Ovary (tissue), 7 donors: ENCODE measurements at regions not wholly inside any gene's neighbourhood (a gene's known extent, or its start where the extent isn't known, plus 50 kb on each side); places are given as distances from the start of the nearest gene placed in this dataset.

Experiments used
- DNase-seq, 5 donors: peaks; one replicate each; pipeline ENCODE4 v3.0.0-alpha.2; 2019 to 2020
- H3K27ac ChIP-seq, 2 donors: fragments of 200-600 bp; one replicate each; pipeline versions ENCODE4 v1.5.1 to v1.8.0; 2019 to 2022
- H3K27me3 ChIP-seq: fragments of 200-600 bp; one replicate; pipeline ENCODE4 v1.8.0; 2022
- H3K36me3 ChIP-seq: fragments of 200-600 bp; sonication (generic); one replicate; pipeline ENCODE4 v1.5.1; 2019
- H3K4me1 ChIP-seq: one replicate; pipeline ENCODE4 v1.8.1; 2013; ENCODE audit warnings: mild to moderate bottlenecking, moderate library complexity; ENCODE audit not compliant: insufficient read depth
- H3K4me3 ChIP-seq: fragments of 200-600 bp; sonication (generic); one replicate; pipeline ENCODE4 v1.5.1; 2017
- H3K9me3 ChIP-seq, 2 donors: fragments of 200-600 bp in 1 of 2; sonication (generic) in 1 of 2; one replicate each; pipeline versions ENCODE4 v1.5.1 to v1.8.1; 2013 to 2019; ENCODE audit warnings: mild to moderate bottlenecking in 1 of 2, moderate library complexity in 1 of 2
- CTCF ChIP-seq, 3 donors: fragments of 450-650 bp in 2 of 3; fragments of 200-600 bp in 1 of 3; IDR thresholded peaks; one replicate each; pipeline versions ENCODE4 v1.5.1 to v1.8.0; 2016 to 2022; ENCODE audit warnings: antibody characterized with exemption in 3 of 3, mild to moderate bottlenecking in 1 of 3
- EP300 ChIP-seq: sonication (generic); formaldehyde crosslinking; IDR thresholded peaks from one replicate; pipeline ENCODE4 v1.6.1; 2017; ENCODE audit warnings: antibody characterized with exemption
- POLR2A ChIP-seq: fragments of 450-650 bp; IDR thresholded peaks from one replicate; pipeline ENCODE4 v1.6.1; 2017; ENCODE audit warnings: antibody characterized with exemption, mild to moderate bottlenecking, moderate library complexity
- WGBS, 3 donors: extraction: QIAGEN DNeasy Blood & Tissue Kit in 1 of 3; methylation state at CpG; one replicate each; pipeline versions ENCODE4 v1.1.5 to v1.1.7; 2013 to 2017; 5-methylcytosine and 5-hydroxymethylcytosine counted together
- intact Hi-C, 4 donors: fragments of 100-400 bp; cut with DNase I; formaldehyde crosslinking; loops; one replicate each; pipeline versions ENCODE4 v1.11.0 to v1.15.1; 2022 to 2023
- donor health status: DM: no; HTN: no; CAD: no; lungs with moderate emphysema.
- donor health status: DM: no; HTN: no; CAD: no.
- donor health status: Bipolar disorder and iron deficiency.
- donor health status: DM: no; HTN: no; CAD: no.
- donor health status: DM: yes; HTN: yes; CAD: no.

GRCh38 chr9:8114826-8115225, 315.2 kb upstream of the DMAC1 start:
- DNase-seq, result no peak
- TF ChIP-seq CTCF (IDR thresholded peaks at IDR 0.05) (no peak), POLR2A (no peak), EP300 (no peak)
- Histone ChIP-seq H3K4me3 (no peak overlapping the region), H3K36me3 (no peaks in the 10 kb centered on the region), H3K4me1 (peaks cover 5% of the 10 kb centered on the region), H3K27ac (no peak overlapping the region), H3K9me3 (no peaks in the 10 kb centered on the region), H3K27me3 (no peaks in the 10 kb centered on the region)
- intact Hi-C loops, result no loop called here
- WGBS, 3 donors, result 0% methylated on average over 1 of the region's 1 CpG; no CpG with 5 or more reads in 1 of the 3 donors

GRCh38 chr9:8106362-8106761, 306.8 kb upstream of the DMAC1 start:
- Histone ChIP-seq H3K36me3 (no peaks in the 10 kb centered on the region), H3K27ac (no peak overlapping the region), H3K9me3 (no peaks in the 10 kb centered on the region), H3K4me3 (no peak overlapping the region), H3K4me1 (no peaks in the 10 kb centered on the region), H3K27me3 (no peaks in the 10 kb centered on the region)
- no peak for TF ChIP-seq CTCF (IDR thresholded peaks at IDR 0.05)
- TF ChIP-seq POLR2A, result no peak
- no peak for TF ChIP-seq EP300
- DNase-seq, result no peak
- WGBS, 3 donors, result 78 to 83% (median 81%) methylated on average over 1 of the region's 1 CpG
- intact Hi-C loops, result no loop called here

DNA sequence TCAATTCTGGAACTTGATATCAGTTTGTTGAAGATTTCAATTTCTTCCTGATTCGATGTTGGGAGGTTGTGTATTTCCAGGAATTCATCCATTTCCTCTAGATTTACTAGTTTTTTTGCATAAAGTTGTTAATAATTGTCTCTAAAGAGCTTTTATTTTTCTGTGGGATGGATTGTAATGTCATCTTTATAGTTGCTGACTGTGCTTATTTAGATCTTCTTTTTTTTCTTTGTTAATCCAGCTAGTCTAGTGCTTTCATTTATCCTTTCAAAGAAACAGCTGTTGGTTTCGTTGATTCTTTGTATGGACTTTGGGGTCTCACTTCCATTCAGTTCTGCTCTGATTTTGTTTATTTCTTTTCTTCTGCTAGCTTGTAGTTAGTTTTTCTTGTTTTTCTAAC, 302.0 kb upstream of the DMAC1 start:
- no peak overlapping the region for H3K27ac ChIP-seq

GRCh38 chr9:8096091-8096490, 296.5 kb upstream of the DMAC1 start:
- H3K4me3 ChIP-seq, result no peak overlapping the region
- H3K4me1 ChIP-seq, result no peaks in the 10 kb centered on the region
- H3K36me3 ChIP-seq, result no peaks in the 10 kb centered on the region
- H3K27ac ChIP-seq, result no peak overlapping the region
- H3K9me3 ChIP-seq, result no peaks in the 10 kb centered on the region
- no peak for DNase-seq
- intact Hi-C loops, result no loop called here
- WGBS, 3 donors, result 91 to 95% (median 92%) methylated on average over 4 of the region's 4 CpGs
- TF ChIP-seq POLR2A, result no peak
- TF ChIP-seq EP300, result no peak
- TF ChIP-seq CTCF (IDR thresholded peaks at IDR 0.05), result no peak
- no peaks in the 10 kb centered on the region for H3K27me3 ChIP-seq

More for the DNA sequence above, 302.0 kb upstream of the DMAC1 start:
- H3K9me3 ChIP-seq, result no peaks in the 10 kb centered on the region
- DNase-seq, result no peak
- intact Hi-C loops, result no loop called here
- H3K4me1 ChIP-seq, result no peaks in the 10 kb centered on the region
- 22 to 29% (median 28%) methylated on average over 2 of the region's 2 CpGs for WGBS, 3 donors
- TF ChIP-seq POLR2A, result no peak
- TF ChIP-seq EP300, result no peak
- no peak for TF ChIP-seq CTCF (IDR thresholded peaks at IDR 0.05)
- no peak overlapping the region for H3K4me3 ChIP-seq
- H3K27me3 ChIP-seq, result no peaks in the 10 kb centered on the region
- no peaks in the 10 kb centered on the region for H3K36me3 ChIP-seq

GRCh38 chr9:8095672-8096086, 296.1 kb upstream of the DMAC1 start:
- Histone ChIP-seq H3K27me3 (no peaks in the 10 kb centered on the region), H3K27ac (no peak overlapping the region), H3K36me3 (no peaks in the 10 kb centered on the region), H3K4me1 (no peaks in the 10 kb centered on the region), H3K9me3 (no peaks in the 10 kb centered on the region), H3K4me3 (no peak overlapping the region)
- 68 to 78% (median 78%) methylated on average over 3 of the region's 3 CpGs for WGBS, 3 donors
- intact Hi-C loops, result no loop called here
- no peak for TF ChIP-seq EP300
- TF ChIP-seq POLR2A, result no peak
- no peak for TF ChIP-seq CTCF (IDR thresholded peaks at IDR 0.05)
- no peak for DNase-seq
